Liver (tissue), 3 donors: ENCODE measurements at regions not wholly inside any gene's neighbourhood (a gene's known extent, or its start where the extent isn't known, plus 50 kb on each side); places are given as distances from the start of the nearest gene placed in this dataset.

Experiments
- HNF4A ChIP-seq, 2 donors: conservative IDR thresholded peaks; 2 replicates each; pipeline ENCODE4 v1.6.1; 2016; ENCODE audit warnings: antibody characterized with exemption in 2 of 2, mild to moderate bottlenecking in 2 of 2
- NR2F2 ChIP-seq: IDR thresholded peaks from 2 replicates; pipeline ENCODE4 v1.6.1; 2016; ENCODE audit warnings: antibody characterized with exemption
- SP1 ChIP-seq: IDR thresholded peaks from 2 replicates; pipeline ENCODE4 v1.6.1; 2018; ENCODE audit warnings: antibody characterized with exemption, mild to moderate bottlenecking
- TF ChIP-seq, protein P1 (sequence below): fragments of 150-350 bp; IDR thresholded peaks from 2 replicates; pipeline ENCODE4 v1.5.1; 2017; ENCODE audit warnings: improper control_type of control experiment, low read depth, low read length; ENCODE audit not compliant: missing input control
- donor health status: healthy.
- donor health status: healthy.

GRCh38 chr18:77339623-77340022 is 90.0 kb downstream of the GALR1 start:
- no peak for TF ChIP-seq HNF4A (conservative IDR thresholded peaks at IDR 0.05)
- TF ChIP-seq, protein P1, sequence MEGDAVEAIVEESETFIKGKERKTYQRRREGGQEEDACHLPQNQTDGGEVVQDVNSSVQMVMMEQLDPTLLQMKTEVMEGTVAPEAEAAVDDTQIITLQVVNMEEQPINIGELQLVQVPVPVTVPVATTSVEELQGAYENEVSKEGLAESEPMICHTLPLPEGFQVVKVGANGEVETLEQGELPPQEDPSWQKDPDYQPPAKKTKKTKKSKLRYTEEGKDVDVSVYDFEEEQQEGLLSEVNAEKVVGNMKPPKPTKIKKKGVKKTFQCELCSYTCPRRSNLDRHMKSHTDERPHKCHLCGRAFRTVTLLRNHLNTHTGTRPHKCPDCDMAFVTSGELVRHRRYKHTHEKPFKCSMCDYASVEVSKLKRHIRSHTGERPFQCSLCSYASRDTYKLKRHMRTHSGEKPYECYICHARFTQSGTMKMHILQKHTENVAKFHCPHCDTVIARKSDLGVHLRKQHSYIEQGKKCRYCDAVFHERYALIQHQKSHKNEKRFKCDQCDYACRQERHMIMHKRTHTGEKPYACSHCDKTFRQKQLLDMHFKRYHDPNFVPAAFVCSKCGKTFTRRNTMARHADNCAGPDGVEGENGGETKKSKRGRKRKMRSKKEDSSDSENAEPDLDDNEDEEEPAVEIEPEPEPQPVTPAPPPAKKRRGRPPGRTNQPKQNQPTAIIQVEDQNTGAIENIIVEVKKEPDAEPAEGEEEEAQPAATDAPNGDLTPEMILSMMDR, result no peak
- TF ChIP-seq SP1, result no peak
- no peak for TF ChIP-seq NR2F2
